Peyer's patch (tissue), 4 donors: ENCODE measurements at regions not wholly inside any gene's neighbourhood (a gene's known extent, or its start where the extent isn't known, plus 50 kb on each side); places are given as distances from the start of the nearest gene placed in this dataset.

Experiments
- POLR2A ChIP-seq, 2 donors: fragments of 450-650 bp; IDR thresholded peaks; one replicate each; pipeline ENCODE4 v1.5.1; 2017; ENCODE audit warnings: antibody characterized with exemption in 2 of 2, mild to moderate bottlenecking in 2 of 2, moderate library complexity in 2 of 2
- TF ChIP-seq, protein P1 (sequence below), 6 experiments: fragments of 450-650 bp in 4 of 6; fragments of 200-600 bp in 2 of 6; sonication (generic) in 1 of 6; IDR thresholded peaks; one replicate each; pipeline ENCODE4 v1.5.1; 2017 to 2019; ENCODE audit warnings: antibody characterized with exemption in 6 of 6, mild to moderate bottlenecking in 3 of 6, moderate library complexity in 1 of 6

DNA sequence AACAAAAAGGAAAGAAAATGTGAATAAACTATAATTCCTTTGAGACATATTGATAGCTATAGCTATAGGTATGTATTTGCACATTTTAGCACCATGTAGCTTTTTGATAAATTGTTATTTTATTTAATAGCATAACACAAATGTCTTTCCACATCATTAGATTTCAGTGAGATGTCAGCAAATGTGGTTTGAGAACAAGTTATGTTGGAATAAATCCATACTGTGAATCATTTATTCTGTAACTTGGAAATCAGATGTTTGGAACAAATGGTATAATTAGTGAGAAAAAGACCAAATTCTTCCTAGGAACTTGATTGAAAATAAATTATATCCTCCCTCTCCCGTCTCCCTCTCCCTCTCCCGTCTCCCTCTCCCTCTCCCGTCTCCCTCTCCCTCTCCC, 62.8 kb downstream of the NABP1 start:
- TF ChIP-seq, protein P1, sequence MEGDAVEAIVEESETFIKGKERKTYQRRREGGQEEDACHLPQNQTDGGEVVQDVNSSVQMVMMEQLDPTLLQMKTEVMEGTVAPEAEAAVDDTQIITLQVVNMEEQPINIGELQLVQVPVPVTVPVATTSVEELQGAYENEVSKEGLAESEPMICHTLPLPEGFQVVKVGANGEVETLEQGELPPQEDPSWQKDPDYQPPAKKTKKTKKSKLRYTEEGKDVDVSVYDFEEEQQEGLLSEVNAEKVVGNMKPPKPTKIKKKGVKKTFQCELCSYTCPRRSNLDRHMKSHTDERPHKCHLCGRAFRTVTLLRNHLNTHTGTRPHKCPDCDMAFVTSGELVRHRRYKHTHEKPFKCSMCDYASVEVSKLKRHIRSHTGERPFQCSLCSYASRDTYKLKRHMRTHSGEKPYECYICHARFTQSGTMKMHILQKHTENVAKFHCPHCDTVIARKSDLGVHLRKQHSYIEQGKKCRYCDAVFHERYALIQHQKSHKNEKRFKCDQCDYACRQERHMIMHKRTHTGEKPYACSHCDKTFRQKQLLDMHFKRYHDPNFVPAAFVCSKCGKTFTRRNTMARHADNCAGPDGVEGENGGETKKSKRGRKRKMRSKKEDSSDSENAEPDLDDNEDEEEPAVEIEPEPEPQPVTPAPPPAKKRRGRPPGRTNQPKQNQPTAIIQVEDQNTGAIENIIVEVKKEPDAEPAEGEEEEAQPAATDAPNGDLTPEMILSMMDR (IDR thresholded peaks at IDR 0.05), result no peak
- no peak for TF ChIP-seq POLR2A (IDR thresholded peaks at IDR 0.05)
